HG03097 (cell line): ENCODE measurements at regions not wholly inside any gene's neighbourhood (a gene's known extent, or its start where the extent isn't known, plus 50 kb on each side); places are given as distances from the start of the nearest gene placed in this dataset.

Source experiments
- ATAC-seq: cut with Tn5 transposase; IDR thresholded peaks from one replicate; pipeline ENCODE4 v1.9.1; 2021; ENCODE audit not compliant: unreplicated experiment, low FRiP score

DNA sequence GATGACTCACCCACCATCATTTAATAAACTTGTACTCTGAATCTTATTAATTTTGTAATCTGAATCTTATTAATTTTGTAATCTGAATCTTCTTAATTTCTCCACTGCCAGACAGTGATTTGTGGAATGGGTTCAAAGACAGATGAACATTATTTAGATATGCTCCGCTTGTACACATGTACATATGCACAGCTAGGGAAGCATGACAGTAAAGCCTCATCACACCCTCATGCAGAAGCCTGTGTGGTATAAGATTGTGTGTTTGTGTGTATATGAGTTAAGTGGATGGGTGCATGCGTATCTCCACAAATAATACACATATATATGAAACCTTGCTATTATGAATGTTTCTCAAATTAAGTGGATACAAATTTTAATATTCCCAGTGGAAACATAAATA lies 318.5 kb upstream of the SFRP2 start:
- no peak for ATAC-seq

DNA sequence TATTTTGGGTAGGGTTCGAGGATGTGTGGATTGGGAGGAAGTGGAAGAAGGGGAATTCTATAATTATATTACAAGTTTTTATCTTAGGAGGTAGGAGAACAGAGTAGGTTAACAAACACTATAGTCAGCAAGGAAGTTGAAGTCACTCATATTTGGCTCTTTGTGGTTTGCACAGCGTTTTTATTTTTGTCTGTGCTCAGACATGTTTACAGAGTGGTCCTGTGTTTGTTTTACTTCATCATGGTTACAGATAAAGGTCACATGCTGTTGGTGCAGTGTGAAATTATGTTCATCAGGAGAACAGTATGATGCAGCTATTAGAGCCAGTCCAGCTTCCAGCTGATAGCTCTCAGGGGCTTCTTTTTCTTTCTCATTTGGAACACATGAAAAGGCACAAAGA lies 299.9 kb upstream of the SFRP2 start:
- no peak for ATAC-seq

DNA sequence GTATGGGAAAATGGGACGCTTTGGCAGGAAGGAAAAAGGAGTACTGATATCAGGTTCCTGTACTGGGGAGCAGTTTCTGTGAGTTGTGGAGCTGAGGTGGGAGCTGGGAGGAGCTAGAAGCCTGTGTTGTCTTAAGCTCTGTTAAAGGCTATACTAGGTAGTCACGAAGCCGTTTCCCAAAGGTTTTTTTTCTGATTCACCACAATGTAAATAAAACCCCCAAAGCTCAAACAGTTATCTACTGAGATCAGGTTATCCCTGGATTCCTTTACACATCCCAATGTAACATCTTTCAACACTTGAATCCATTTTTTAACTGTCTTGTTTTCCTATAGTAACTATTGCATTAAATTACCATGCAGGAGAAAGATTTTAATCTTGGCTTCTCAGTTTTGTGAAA lies 297.4 kb upstream of the SFRP2 start:
- ATAC-seq, result no peak

DNA sequence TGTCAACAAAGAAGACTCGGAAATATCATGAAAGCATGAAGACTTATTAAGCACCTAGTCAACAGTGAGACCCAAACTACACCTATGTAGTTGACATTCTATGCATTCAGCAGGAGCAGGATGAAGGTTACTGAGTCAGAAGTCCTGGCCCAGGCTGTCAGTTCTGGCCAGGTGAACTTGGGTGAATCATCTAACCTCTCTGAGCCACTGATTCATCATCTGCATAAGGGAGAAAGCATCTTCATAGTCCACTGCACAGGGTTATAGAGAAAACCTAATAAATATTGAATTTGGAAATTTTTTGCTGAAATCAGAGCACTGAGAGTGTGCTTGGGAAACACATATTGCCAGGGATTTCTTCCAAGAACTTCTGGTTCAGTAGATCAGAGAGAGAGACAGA lies 296.0 kb upstream of the SFRP2 start:
- no peak for ATAC-seq

DNA sequence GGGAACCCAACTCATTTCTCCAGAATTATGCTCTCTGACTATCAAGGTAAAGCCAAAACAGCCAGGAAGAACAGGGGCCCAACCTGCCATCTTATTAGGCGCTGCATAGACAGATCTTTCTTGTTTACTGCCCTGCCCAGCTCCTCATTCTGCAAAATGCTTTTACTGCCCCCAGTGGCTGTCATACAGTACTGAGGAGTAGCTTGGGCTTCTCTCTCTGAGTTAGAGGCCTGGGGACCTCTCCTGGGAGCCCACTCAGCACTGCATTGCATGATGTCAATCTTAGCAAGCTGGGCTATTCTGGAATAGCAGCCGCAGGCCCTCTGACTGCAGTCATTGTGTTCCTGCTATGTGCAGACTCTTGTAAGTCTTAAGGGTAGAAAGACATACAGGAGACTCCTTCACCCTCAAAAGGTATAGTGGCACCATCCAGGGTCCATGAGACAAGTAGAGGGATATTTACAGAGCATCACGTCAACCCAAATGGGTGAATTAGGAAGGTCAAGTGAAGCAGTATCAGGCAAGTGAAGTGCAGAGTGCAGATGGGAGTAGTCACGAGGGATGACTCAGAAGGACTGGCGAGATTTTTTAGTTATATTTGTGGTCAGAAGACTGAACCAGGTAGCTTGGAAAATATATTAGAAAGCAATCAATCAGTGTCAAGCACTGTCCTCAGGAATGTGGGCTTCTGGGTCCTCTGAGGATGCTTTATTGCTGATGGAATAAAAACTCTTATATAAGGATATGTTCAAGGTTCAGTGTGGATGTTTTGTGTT lies 294.1 kb upstream of the SFRP2 start:
- ATAC-seq, result no peak

DNA sequence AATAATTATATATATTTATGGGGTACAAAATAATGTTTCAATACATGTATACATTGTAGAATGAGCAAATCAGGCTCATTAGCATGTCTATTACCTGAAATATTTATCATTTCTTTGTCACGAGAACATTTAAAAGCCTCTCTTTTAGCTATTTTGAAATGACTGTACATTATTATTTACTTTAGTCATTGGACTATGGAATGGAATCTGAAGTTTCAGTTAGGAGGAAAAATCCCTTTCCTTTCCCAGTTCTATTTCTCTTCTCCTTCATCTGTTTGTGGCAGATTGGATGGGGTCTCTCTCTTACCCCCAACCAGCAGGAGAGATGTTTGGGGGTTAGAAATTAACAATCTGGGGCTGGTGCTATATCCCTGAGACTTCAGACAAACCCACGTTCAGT lies 292.5 kb upstream of the SFRP2 start:
- no peak for ATAC-seq

DNA sequence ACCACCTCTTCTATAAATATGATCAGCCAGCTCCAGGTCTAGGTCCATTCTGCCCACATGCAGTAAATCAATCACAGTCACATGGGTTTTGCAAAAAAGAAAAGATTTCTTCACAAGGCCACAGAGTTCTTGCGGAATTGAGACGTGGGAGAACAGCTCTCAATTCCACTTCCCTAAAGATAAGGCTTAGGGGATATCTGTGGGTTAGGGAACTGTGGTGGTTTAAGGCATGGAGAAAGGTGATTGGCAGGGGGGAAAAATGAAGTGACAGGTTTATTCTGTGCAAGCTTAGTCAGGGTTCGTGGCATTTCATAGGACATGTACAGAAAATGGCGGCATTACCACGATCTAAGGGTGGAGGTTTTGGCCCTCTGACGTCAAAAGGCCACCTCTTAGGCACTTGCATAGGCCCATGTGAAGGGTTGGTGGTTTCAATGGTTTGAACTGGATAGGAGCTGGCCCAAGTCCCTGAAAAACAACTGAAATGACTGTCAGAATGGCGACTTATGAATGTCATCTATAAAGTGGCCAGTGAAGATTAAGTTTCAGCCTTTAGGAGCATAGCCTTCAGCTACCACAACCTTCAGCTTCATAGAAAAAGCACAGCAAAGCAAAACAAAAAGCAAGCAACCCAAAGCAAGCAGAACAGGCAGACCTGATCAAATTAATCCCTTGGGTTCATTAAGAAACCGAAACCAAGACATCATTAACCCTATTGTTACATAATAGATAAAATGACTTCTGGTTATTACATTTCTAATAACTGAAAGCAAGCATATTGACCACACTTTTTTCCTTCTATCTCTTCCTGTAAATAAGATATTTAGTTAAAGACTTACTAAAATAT lies 289.8 kb upstream of the SFRP2 start:
- no peak for ATAC-seq

DNA sequence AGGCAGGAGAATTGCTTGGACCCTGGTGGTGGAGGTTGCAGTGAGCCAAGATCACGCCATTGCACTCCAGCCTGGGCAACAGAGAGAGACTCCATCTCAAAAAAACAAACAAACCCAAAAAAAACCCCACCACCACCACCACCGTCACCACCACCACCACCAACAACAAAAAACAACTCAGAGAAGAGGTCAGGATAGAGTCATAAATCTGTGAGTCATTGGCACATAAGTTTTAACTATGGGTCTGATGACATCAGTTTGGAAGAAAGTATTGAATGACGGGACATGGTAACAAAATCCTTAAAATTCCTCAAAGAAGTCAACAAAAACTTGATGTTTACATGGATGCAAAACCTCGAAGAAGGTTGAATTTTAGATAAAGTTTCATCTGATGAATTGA lies 288.0 kb upstream of the SFRP2 start:
- ATAC-seq, result no peak

DNA sequence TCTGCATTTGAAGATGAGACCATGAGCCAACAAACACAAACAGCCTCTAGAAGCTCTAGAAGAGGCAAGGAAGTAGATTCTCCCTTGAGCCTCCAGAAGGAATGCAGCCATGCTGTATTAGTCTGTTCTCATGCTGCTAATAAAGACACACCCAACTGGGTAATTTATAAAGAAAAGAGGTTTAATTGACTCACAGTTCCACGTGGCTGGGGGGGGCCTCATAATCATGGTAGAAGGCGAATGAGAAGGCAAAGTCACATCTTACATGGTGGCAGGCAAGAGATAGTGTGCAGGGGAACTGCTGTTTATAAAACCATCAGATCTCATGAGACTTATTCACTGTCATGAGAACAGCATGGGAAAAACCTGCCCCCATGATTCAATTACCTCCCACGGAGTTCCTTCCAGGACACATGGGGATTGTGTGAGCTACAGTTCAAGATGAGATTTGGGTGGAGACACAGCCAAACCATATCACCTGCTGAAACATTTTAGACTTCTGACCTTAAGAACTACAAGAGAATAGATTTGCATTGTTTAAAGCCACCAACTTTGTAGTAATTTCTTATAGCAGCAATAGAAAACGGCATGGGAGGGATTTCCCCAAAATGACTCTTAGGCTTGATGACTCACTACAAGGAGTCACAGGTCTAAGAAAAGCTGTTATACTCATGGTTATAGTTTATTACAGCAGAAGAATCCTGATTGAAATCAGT lies 284.4 kb upstream of the SFRP2 start:
- ATAC-seq, result no peak

DNA sequence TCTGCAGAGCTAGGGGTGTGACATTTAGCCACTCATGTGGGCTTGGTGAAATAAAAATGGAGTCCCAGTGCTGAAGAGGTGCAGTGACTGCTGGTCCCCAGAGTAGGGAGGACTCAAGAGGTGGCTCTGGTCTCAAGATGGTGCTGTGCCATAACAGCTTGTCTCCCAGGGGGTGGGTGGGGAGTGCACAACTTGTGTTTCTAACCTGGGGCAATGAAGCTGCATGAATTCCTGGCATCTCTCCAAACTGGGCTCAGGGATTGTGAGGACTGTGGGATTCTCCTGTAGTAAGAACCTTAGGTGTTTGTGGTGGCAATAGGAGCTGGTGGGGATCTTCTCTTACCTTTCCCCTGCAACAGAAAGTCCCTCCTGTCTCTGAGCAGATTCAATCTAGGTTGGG lies 278.9 kb upstream of the SFRP2 start:
- ATAC-seq, result no peak

DNA sequence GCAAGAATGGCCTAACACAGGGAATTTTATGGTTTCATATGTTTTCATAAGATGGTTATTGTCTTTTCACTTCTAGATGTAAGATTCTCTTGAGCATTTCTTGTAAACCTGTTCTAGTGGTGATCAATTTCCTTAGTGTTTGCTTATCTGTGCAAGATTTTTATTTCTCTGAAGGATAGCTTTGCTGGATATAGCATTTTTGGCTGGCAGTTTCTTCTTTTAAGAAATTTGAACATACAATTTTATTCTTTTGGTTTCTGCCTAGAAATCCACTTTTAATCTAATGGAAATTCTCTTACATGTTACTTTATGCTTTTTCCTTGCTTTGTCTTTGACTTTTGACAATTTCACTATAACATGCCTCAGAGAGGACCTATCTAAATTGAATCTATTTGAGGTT lies 276.5 kb upstream of the SFRP2 start:
- ATAC-seq, result no peak

DNA sequence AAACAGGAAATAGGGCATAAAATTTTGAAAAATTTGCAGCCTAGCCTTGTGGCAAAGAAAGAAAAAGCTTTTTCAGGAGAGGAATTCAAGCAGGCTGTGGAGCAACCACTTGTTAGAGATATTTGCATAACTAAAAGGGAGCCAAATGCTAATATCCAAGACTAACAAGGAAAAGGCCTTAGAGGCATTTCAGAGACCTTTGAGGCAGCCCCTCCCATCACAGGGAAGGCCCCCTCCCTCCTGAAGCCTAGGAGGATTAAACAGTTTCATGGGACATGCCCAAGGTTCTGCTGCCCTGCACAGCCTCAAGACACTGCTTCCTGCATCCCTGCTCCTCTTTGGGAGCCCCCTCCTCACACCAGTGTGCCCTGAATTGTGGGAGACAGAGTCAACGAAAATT lies 275.4 kb upstream of the SFRP2 start:
- no peak for ATAC-seq

DNA sequence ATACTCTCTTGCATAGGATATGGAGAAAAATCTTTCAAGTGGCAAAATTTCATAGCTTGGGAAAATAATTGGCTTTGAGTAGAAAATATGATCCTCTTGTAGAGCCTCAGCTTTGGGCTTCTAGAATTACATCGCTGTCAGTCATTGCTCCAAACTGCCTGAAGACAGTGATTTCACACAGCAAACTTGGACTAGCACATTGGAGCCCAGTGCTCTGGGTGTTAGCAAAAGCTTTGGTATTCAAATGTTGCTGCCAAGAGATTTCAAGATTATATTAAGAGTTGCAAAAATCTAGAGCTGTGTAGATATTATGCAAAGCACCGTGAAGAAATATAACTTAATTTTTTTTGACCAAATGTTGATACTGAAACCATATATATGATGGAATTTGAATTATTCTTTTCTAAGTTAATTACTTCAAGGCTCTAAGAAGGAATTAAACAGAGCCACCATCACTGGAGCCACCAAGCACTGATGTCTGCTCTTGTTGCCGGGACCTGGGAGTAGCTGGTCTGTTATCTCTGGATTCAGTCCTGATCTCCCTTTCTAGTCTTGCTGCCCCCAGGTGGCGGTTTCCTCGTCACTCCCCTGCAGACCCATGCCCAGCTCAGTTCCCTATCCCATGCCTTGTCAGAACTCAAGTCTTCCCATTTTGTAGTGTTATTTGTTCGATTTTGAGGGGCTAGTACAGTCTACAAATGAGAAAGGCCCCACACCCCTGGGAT lies 260.7 kb upstream of the SFRP2 start:
- no peak for ATAC-seq

DNA sequence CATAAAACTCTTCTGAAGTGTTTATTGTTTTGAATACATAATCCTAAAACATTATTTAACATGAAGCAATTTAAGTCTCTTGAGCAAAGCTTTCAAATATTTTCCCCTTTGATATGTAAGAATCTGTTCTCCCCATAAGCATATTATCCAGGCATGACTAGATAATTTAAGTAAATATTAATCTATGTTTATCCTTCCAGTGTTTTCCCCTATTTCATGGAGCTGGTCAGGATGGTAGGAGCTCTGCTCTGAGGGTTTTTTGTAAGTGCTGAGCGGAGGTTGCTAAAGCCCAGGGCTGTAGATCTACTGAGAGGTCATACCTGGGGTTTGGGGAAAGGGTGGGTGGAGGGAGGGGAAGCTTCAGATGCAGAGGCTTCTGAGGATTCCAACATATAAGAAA lies 258.9 kb upstream of the SFRP2 start:
- ATAC-seq, result no peak

DNA sequence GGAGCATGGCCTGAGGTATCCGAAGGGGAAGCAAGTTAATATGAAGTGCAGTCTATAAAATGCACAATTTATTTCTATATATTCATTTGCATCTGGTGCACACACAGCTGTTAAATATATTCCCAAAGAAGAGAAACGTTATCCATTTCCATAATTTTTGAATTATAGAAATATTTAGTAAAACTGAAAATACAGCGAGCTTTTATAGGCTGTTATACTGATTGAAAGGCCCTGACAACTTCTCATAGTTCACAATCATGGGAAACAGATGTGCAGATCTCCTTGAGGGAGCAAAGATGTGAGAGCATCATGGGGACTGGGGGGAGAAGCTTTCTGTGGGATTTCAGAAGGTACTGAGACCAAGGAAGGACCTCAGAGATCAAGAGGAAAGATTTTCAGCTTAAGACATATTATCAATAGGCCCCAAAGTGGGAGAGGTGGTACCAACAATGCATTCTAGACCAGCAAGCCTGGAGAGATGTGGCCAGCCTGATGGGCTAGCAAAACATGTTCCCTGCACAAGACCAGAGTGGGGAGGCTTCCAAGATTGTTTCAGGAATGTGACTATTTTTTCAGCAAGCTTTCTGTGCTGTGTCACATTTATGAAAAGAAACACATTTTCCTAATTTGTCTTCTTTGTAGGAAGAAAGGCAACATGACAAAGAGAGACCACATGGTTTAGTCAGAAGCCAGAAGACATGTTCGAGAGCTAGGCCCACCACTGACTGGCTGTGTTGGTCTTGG lies 256.0 kb upstream of the SFRP2 start:
- no peak for ATAC-seq

DNA sequence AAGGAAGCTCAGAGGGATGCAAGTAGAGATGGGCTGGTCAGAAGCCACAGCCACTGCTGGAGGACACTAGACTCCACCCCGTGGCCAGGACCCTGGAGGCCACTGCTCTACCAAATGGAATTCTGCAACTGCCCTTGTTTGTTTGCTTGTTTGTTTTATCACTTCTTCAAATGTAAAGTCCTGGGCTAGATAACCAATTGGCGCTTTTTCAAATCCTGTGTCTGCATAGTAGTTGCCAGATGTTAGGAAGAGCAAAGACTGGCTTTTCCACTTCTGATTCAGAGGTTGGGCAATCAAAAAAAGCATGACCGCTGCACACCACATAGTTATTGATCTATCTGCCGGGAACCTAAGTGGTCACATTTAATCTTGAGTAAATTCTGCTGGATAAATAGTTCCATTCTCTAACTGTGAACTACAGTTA lies 255.2 kb upstream of the SFRP2 start:
- no peak for ATAC-seq

DNA sequence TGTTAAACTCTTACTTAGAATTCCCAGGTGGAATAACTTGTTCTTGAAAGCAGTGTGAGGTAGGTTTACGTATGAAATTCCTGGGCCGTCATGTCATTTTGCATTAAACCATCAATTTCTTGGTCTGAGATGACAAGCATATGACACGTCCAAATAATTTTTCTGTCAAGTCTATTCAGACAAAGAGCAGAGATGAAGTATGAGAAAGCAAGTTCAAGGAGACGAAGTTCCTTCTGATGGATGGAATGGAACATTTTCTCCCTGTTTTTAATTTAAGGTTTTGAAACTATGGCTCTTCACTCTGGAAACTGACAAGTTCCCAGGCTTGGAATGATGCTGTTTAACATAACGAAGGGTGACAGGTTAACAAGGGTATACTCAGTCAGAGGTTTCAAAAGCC lies 252.8 kb upstream of the SFRP2 start:
- ATAC-seq, result no peak

DNA sequence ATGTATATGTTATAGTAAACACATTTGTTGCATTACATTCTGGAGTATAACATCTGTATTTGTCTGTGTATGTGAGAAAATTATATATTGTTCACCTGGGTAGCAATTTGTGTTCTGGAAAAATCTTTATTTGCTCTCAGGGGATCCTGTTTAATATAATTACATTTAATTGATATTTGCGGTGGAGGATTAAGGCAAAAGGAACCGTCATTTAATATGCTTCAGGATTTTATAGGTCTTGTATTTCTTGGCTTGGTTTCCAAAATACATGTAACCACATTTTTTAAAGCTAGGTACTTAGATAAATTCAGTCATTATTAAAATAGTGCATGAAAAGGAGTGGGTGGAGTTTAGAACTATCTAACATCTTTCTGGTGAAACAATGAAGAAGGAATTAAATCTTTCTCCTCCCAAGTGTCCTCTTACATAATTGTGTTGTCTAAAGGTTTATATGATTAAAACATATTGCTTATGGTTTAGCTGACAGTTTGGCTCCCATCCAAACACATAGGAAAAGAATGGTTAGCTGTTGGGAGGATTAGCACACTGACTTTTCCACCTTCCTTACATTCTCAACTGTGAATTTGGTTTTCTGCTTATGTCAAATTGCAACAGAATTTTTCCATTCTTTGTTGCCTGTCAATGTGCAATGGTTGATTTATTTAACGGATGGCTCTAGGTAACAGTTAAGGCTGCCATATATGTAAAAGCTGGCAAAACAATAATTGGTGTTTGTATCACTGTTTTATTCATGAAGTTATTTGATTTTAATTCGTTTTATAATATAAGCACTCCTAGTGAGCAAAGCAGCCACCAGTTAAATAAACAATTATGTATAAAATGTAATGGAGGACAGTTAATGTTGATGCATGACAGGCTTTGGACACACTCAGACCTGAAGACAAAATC lies 250.8 kb upstream of the SFRP2 start:
- no peak for ATAC-seq

DNA sequence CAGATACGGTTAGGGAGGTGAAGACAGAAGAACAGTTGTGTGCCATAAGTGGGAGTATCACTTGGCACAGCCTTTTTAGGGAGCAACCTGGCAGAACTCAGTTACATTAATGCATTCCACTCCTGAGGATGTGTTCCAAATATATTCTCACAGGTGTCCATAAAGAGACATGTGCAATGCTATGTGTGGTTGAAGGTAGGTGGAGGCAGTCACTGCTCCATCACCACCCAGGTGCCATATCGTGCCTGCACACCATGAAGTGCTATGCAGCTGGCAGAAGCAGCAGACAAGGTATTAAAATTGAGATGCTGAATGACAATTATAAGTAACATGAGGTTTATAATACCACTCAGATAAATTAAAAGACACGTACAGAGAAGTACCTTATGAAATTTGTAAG lies 248.0 kb upstream of the SFRP2 start:
- ATAC-seq, result no peak
